NCI-H1436 treated with DMSO at 0.1 percent for 48 hours (cell line): ENCODE measurements at regions not wholly inside any gene's neighbourhood (a gene's known extent, or its start where the extent isn't known, plus 50 kb on each side); places are given as distances from the start of the nearest gene placed in this dataset.

Experiments used
- DNase-seq: peaks from one replicate; lab custom pipeline; 2025; lab: John Stamatoyannopoulos, UW

DNA sequence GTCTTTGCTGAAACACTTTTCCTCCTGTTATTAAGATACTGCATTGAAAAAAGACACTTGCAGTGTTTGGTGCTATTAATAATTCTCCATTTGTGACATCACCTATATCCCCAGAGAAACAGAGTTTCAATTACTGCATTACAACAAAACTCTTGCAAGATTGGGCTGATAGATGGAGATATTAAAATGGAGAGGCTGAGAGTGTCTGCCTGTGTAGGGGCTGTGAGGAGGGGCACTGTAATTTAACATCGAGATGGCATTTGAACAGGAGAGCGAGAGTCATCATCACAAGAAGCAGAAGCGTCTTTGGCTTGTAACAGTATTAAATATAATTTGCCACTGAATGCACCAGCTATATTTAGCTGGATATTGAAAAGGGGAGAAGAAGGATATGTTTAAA, 316.5 kb downstream of the CDH26 start:
- no peak for DNase-seq

- DNase-seq: no peak
Observed at GRCh38 chr20:60281295-60281694, 323.1 kb downstream of the CDH26 start.

DNA sequence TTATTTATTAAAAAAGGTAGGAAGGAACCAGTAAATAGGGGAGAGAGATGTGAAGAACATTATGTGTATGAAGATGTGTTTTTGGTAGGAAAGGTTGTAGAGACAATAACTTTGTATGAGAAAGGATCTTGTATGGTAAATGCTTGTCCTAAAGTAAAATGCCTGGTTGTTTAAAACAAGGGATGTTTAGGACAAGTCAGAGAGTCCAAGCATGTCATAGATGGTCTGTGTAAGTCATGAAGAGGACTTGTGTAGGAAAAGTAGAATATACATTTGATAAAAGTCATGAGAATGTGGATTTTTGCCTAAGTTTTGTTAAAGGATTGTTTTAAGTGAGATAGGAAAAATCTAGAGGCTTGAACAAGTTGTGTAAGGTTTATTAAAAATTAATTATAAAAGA, 325.1 kb downstream of the CDH26 start:
- DNase-seq: no peak

GRCh38 chr20:60286764-60287163, 328.5 kb downstream of the CDH26 start:
- no peak for DNase-seq

- no peak for DNase-seq
Observed at GRCh38 chr20:60288945-60289344, 330.7 kb downstream of the CDH26 start.

DNA sequence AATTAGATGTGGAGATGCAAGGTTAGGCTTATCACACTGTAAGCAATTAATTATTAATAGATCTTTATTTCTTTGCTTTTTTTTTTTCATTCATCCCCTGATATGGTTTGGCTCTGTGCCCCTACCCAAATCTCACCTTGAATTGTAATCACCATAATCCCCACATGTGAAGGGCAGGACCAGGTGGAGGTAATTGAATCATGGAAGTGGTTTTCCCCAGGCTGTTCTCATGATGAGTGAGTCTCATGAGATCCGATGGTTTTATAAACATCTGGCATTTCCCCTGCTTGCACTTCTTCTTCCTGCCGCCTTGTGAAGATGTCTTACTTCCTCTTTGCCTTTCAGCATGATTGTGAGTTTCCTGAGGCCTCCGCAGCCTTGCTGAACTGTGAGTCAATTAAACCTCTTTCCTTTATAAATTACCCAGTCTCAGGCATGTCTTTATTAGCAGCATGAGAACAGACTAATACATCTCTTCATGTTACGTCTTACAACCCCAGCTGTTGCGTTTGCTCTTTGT, 333.8 kb downstream of the CDH26 start:
- no peak for DNase-seq

- peak; percentile 25 for DNase-seq
Observed at GRCh38 chr20:60294632-60295031, 336.4 kb downstream of the CDH26 start.

- DNase-seq: no peak
Observed at GRCh38 chr20:60295214-60295613, 337.0 kb downstream of the CDH26 start.

GRCh38 chr20:60297649-60298048, 339.4 kb downstream of the CDH26 start:
- no peak for DNase-seq

GRCh38 chr20:60298647-60299046, 340.4 kb downstream of the CDH26 start:
- DNase-seq: no peak

DNA sequence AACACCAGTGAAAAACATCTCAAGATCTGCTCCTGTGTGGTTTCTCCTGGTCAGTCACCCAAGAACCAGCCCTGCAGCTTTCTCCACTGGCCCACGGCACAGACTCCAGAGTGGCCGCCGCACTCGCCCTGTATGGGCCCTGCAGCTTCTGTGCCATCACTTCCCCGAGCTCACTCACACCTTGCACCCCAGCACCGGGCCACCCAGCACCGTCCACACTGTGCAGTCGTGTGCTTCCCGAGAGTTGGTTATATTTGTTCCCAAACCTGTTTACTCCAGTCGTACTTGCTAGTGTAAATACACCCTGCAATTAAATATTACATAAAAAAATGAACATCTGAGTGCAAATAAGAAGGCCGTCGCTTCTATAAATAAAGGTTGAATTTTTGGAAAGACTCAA, 341.7 kb downstream of the CDH26 start:
- no peak for DNase-seq

DNA sequence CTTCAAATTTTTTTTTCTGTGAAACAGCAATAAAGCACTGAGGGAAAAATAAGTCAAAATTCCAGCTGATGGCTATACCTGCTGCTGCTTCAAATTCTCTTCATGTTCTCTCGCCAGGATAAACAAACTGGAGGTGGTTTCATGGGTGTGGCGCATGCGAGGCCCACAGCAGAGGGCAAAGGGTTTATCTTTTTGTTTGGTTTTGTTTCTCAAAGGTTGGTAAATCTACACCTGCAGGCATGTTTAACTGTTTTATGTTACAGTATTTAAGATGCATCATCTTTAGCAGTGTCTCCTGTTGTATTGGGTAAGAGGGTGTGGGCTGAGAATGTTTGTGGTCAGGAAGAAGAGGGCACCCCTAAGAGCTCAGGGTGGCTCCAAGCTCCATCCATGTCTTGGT, 342.2 kb downstream of the CDH26 start:
- no peak for DNase-seq

GRCh38 chr20:60302875-60303274, 344.7 kb downstream of the CDH26 start:
- no peak for DNase-seq

DNA sequence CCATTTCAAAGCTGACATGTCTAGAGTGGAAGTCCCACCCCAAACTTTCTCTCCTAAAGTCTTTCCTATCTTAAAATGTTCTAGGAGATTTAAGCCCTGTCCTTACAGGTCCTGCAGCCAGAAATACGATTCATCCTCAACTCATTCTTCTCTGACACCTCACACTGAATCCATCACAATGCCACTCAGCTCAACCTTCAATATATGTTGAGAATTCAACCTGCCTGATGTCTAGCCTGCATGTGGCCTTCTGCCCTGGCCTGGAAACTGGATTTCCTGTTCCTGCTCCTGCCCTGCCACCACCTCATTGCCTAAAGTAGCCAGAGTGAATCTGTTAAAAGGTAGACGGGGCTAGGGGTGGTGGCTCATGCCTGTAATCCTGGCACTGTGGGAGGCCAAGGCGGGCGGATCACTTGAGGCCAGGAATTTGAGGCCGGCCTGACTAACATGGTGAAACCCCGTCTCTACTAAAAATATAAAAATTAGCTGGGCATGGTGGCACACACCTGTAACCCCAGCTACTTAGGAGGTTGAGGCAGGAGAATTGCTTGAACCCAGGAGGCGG, 345.9 kb downstream of the CDH26 start:
- DNase-seq: no peak

- DNase-seq: no peak
Observed at GRCh38 chr20:60304931-60305330, 346.7 kb downstream of the CDH26 start.

DNA sequence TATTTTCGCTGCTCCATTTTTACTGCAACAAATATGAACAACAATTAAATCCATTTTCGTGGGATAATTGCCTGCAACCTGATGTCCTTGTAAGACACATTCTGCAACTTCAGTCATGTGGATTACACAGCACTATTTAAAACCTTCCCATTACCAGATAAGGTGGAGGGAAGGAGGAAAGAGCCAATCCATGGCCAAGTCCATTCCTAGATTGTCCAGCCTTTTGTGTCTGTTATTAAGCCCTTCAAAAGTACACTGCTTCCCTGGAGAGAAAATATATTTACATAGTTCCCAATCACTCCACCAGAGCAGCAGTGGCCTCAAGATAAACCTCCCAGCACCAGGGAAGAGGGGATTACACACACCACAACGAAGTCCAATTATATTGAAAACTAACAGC, 347.9 kb downstream of the CDH26 start:
- no peak for DNase-seq

GRCh38 chr20:60306551-60306950, 348.3 kb downstream of the CDH26 start:
- DNase-seq: no peak

GRCh38 chr20:60310560-60311349, 352.5 kb downstream of the CDH26 start:
- no peak for DNase-seq

GRCh38 chr20:60313191-60313590, 355.0 kb downstream of the CDH26 start:
- no peak for DNase-seq

DNA sequence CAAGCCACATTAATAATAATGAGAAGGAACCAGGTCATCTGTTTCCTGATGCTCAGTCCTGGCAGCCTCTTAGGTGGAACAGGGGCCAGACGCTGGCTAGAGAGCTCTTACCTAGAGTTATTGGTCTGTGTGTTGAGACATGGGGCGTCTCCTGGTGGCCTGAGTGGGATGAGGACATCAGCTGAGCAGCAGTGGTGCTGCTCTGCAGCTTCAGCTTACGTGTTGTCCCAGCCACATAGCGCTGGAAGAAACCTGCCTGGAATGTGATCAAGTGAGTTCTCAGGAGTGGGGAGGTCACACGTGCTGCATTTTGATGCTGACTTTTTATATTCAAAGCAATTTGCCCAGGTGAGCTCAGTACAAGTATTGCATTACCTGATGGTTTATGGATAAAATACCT, 355.4 kb downstream of the CDH26 start:
- DNase-seq: no peak

DNA sequence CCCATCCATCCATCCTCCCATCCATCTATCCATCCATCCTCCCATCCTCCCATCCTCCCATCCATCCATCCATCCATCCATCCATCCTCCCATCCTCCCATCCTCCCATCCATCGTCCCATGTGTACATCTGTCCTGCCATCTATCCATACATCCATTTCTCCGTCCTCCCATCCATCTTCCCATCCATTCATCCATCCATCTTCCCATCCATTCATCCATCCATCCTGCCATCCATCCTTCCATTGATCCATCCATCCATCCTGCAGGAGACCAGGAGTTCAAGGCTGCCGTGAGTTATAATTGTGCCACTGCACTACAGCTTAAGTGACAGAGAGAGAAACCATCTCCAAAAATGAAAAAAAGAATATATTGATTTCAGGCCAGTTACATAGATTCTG, 356.5 kb downstream of the CDH26 start:
- no peak for DNase-seq

- DNase-seq: no peak
Observed at GRCh38 chr20:60316476-60317158, 358.4 kb downstream of the CDH26 start.

DNA sequence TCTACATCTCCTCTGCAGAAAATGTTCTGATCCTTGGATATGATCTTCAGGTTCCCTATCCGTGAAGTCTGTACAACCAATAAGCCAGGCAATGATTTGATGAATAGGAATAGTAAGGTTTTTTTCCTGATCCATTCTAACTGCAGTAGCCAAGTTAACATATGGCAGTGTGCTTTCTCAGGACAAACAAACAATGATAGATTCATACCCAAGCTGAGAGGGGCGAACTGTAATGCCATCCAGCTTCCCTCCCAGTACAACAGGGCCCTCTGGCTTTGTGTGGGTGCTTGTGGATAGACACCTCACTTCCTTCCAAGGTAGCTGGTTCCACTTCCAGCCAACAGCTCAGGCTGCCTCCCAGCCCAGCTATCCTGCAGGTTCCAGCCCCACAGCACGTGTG, 359.2 kb downstream of the CDH26 start:
- no peak for DNase-seq
